ENCODE measurements at regions not wholly inside any gene's neighbourhood (a gene's known extent, or its start where the extent isn't known, plus 50 kb on each side); places are given as distances from the start of the nearest gene placed in this dataset.

GRCh38 chr16:13291591-13292333 lies 390.4 kb downstream of the SHISA9 start:
- intact Hi-C loops (cut with micrococcal nuclease): no loop called here
- no peak for DNase-seq
- no peak overlapping the region for H3K27ac Mint-ChIP-seq
- peaks cover 2% of the 10 kb centered on the region for H3K36me3 Mint-ChIP-seq (ENCODE audit: low read depth)
- no peak overlapping the region for H3K4me3 Mint-ChIP-seq
- no peaks in the 10 kb centered on the region for H3K9me3 Mint-ChIP-seq
- CTCF ChIA-PET: interaction anchor here (0.7 kb wide), 1 partner anchor 57 kb away, joined by 3 read pairs; no protein-coding TSS in a partner anchor
- no peaks in the 10 kb centered on the region for H3K4me1 Mint-ChIP-seq (ENCODE audit: low read depth)
- peaks cover 9% of the 10 kb centered on the region for H3K27me3 Mint-ChIP-seq (ENCODE audit: low read depth)

GRCh38 chr16:13296206-13296605 lies 394.8 kb downstream of the SHISA9 start:
- no peaks in the 10 kb centered on the region for H3K4me1 Mint-ChIP-seq (ENCODE audit: low read depth)
- no peak overlapping the region for H3K4me3 Mint-ChIP-seq
- no peak overlapping the region for H3K27ac Mint-ChIP-seq
- peaks cover 3% of the 10 kb centered on the region for H3K9me3 Mint-ChIP-seq
- H3K36me3 Mint-ChIP-seq (ENCODE audit: low read depth): no peaks in the 10 kb centered on the region
- DNase-seq: no peak
- intact Hi-C loops (cut with micrococcal nuclease): no loop called here
- CTCF ChIA-PET: interaction anchor here (0.6 kb wide), 1 partner anchor 933 kb away, joined by 4 read pairs; no protein-coding TSS in a partner anchor
- H3K27me3 Mint-ChIP-seq (ENCODE audit: low read depth): peaks cover 3% of the 10 kb centered on the region

GRCh38 chr16:13298666-13299065 lies 397.3 kb downstream of the SHISA9 start:
- intact Hi-C loops (cut with micrococcal nuclease): no loop called here
- Mint-ChIP-seq H3K4me1 (ENCODE audit: low read depth) (no peaks in the 10 kb centered on the region), H3K27ac (no peak overlapping the region), H3K27me3 (ENCODE audit: low read depth) (peaks cover 3% of the 10 kb centered on the region), H3K9me3 (peaks cover 3% of the 10 kb centered on the region), H3K4me3 (no peak overlapping the region), H3K36me3 (ENCODE audit: low read depth) (no peaks in the 10 kb centered on the region)
- CTCF ChIA-PET: no interaction called here
- no peak for DNase-seq

- CTCF ChIA-PET: no interaction called here
- no peak for DNase-seq
- H3K27ac Mint-ChIP-seq: no peak overlapping the region
- intact Hi-C loops (cut with micrococcal nuclease): no loop called here
- peaks cover 3% of the 10 kb centered on the region for H3K9me3 Mint-ChIP-seq
- H3K27me3 Mint-ChIP-seq (ENCODE audit: low read depth): peaks cover 4% of the 10 kb centered on the region
- H3K4me1 Mint-ChIP-seq (ENCODE audit: low read depth): no peaks in the 10 kb centered on the region
- no peaks in the 10 kb centered on the region for H3K36me3 Mint-ChIP-seq (ENCODE audit: low read depth)
- H3K4me3 Mint-ChIP-seq: no peak overlapping the region
These were observed 398.9 kb downstream of the SHISA9 start for GRCh38 chr16:13300066-13300840.

- Mint-ChIP-seq H3K4me1 (ENCODE audit: low read depth) (no peaks in the 10 kb centered on the region), H3K36me3 (ENCODE audit: low read depth) (no peaks in the 10 kb centered on the region), H3K27ac (no peak overlapping the region), H3K9me3 (no peaks in the 10 kb centered on the region), H3K27me3 (ENCODE audit: low read depth) (peaks cover 2% of the 10 kb centered on the region), H3K4me3 (no peak overlapping the region)
- CTCF ChIA-PET: no interaction called here
- intact Hi-C loops (cut with micrococcal nuclease): no loop called here
- DNase-seq: no peak
These were observed 403.8 kb downstream of the SHISA9 start for GRCh38 chr16:13305019-13305755.

- no peaks in the 10 kb centered on the region for H3K4me1 Mint-ChIP-seq (ENCODE audit: low read depth)
- DNase-seq: no peak
- H3K9me3 Mint-ChIP-seq: no peaks in the 10 kb centered on the region
- H3K36me3 Mint-ChIP-seq (ENCODE audit: low read depth): no peaks in the 10 kb centered on the region
- CTCF ChIA-PET: no interaction called here
- H3K27me3 Mint-ChIP-seq (ENCODE audit: low read depth): peaks cover 2% of the 10 kb centered on the region
- intact Hi-C loops (cut with micrococcal nuclease): no loop called here
- H3K27ac Mint-ChIP-seq: no peak overlapping the region
- no peak overlapping the region for H3K4me3 Mint-ChIP-seq
These were observed 405.0 kb downstream of the SHISA9 start for GRCh38 chr16:13306161-13306995.

GRCh38 chr16:13307255-13307654 lies 405.9 kb downstream of the SHISA9 start:
- intact Hi-C loops (cut with micrococcal nuclease): no loop called here
- Mint-ChIP-seq H3K27ac (no peak overlapping the region), H3K36me3 (ENCODE audit: low read depth) (no peaks in the 10 kb centered on the region), H3K4me3 (no peak overlapping the region), H3K27me3 (ENCODE audit: low read depth) (peaks cover 2% of the 10 kb centered on the region), H3K9me3 (no peaks in the 10 kb centered on the region), H3K4me1 (ENCODE audit: low read depth) (no peaks in the 10 kb centered on the region)
- CTCF ChIA-PET: no interaction called here
- no peak for DNase-seq

GRCh38 chr16:13307851-13308250 lies 406.5 kb downstream of the SHISA9 start:
- intact Hi-C loops (cut with micrococcal nuclease): no loop called here
- H3K4me3 Mint-ChIP-seq: no peak overlapping the region
- H3K27me3 Mint-ChIP-seq (ENCODE audit: low read depth): peaks cover 2% of the 10 kb centered on the region
- DNase-seq: no peak
- no peak overlapping the region for H3K27ac Mint-ChIP-seq
- H3K9me3 Mint-ChIP-seq: no peaks in the 10 kb centered on the region
- H3K4me1 Mint-ChIP-seq (ENCODE audit: low read depth): no peaks in the 10 kb centered on the region
- CTCF ChIA-PET: no interaction called here
- no peaks in the 10 kb centered on the region for H3K36me3 Mint-ChIP-seq (ENCODE audit: low read depth)

GRCh38 chr16:13312063-13312462 lies 410.7 kb downstream of the SHISA9 start:
- DNase-seq: no peak
- intact Hi-C loops (cut with micrococcal nuclease): no loop called here
- no peak overlapping the region for H3K4me3 Mint-ChIP-seq
- H3K4me1 Mint-ChIP-seq (ENCODE audit: low read depth): no peaks in the 10 kb centered on the region
- CTCF ChIA-PET: no interaction called here
- H3K36me3 Mint-ChIP-seq (ENCODE audit: low read depth): no peaks in the 10 kb centered on the region
- no peak overlapping the region for H3K27ac Mint-ChIP-seq
- H3K9me3 Mint-ChIP-seq: no peaks in the 10 kb centered on the region
- peaks cover 3% of the 10 kb centered on the region for H3K27me3 Mint-ChIP-seq (ENCODE audit: low read depth)

- no peak for DNase-seq
- intact Hi-C loops (cut with micrococcal nuclease): no loop called here
- Mint-ChIP-seq H3K4me3 (no peak overlapping the region), H3K4me1 (ENCODE audit: low read depth) (no peaks in the 10 kb centered on the region), H3K27ac (no peak overlapping the region), H3K27me3 (ENCODE audit: low read depth) (peaks cover 3% of the 10 kb centered on the region), H3K9me3 (no peaks in the 10 kb centered on the region), H3K36me3 (ENCODE audit: low read depth) (no peaks in the 10 kb centered on the region)
- CTCF ChIA-PET: interaction anchor here (0.7 kb wide), 2 partner anchors 150 to 445 kb away, joined by 4 to 5 read pairs; no protein-coding TSS in a partner anchor
These were observed 412.0 kb downstream of the SHISA9 start for GRCh38 chr16:13313351-13313750.

GRCh38 chr16:13314633-13315032 lies 413.2 kb downstream of the SHISA9 start:
- Mint-ChIP-seq H3K27ac (no peak overlapping the region), H3K4me1 (ENCODE audit: low read depth) (no peaks in the 10 kb centered on the region), H3K36me3 (ENCODE audit: low read depth) (no peaks in the 10 kb centered on the region), H3K27me3 (ENCODE audit: low read depth) (peaks cover 3% of the 10 kb centered on the region), H3K9me3 (no peaks in the 10 kb centered on the region), H3K4me3 (no peak overlapping the region)
- CTCF ChIA-PET: interaction anchor here (0.7 kb wide), 1 partner anchor 522 kb away, joined by 3 read pairs; no protein-coding TSS in a partner anchor
- intact Hi-C loops (cut with micrococcal nuclease): no loop called here
- no peak for DNase-seq
